Kidney tubule cell (primary cell): ENCODE measurements at regions not wholly inside any gene's neighbourhood (a gene's known extent, or its start where the extent isn't known, plus 50 kb on each side); places are given as distances from the start of the nearest gene placed in this dataset.
A peak's percentile ranks its signal among the peaks of the same experiment; 100 is the strongest.

Experiments
- DNase-seq: peaks from one replicate; pipeline ENCODE4 v3.0.0-alpha.2; 2018; ENCODE audit warnings: low spot score

DNA sequence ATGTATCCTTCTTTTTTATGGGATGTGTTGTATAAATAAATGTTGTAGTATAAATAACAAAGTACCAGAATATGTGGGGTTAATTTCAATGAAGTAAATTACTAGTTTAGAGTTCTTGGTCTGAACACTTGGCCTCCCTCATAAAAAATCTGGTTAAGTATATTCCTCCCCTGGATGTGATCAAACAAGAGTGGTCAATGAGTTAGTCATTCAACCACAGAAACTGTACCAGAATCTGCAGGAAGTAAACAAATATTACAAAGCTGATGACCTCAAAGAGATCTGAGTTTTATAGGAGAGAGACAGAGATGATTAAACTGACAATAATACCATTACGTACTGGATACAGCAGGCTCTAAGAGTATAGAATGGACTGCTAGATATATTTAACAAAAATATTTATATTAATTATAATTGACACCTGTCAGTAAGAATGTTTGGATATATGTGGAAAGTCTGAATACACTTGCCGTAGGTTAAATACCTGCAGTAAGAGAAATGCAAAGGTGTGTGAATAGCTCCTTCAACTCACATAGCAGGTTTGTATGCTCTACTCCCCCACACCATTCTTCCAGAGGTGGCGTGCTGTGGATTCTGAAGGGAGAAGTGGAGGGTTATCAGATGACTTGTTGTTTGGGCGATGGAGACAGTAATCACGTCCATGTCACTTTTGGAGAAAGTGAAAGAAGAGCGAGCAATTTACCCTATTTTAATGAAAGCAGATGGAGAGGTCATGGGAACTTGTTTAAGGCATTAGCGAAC is 108.3 kb upstream of the LRATD1 start:
- peak; percentile 89 for DNase-seq

DNA sequence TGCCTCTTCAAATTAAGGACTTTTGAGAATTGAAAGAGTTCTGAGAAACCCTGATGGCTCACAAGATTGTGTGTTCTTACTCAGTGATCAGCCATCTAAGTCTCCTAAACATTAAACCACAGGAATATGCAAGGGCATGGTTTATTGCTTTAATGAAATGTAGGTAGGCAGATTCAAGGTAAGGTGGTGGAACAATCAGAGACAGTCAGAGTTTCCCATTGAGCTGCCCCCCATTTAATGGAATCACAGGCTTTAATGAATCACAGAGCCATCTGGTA is 107.8 kb upstream of the LRATD1 start:
- peak; percentile 84 for DNase-seq

GRCh38 chr2:14530506-14530905 is 102.0 kb upstream of the LRATD1 start:
- DNase-seq = no peak

DNA sequence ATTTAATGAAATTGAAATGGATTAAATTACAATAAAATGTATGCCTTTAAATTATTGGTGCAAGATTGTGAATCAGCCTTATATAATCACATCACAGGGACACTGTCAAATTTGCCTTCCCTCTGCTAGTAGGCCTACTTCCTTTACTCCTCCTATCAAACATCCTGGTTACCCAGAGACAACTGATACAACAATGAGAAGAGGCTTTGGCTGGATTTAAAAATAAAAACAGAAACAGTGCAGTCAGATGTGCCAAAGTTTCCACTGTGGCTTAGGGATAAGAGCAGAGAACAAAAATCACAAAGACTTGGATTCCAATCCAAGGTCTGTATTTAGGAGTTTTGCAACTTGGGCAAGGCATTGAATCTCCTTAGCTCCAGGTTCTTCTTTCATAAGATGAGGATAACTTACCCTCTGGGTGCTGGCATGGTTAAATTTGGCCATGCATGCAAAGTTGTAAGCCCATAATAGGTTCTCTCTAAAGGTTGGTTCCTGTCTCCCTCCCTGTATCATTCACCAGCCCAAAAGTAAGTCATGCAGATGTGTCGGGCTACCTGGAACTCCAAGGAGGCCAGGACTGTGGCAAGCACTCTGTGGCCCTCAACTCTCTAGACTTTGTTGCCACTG is 99.3 kb upstream of the LRATD1 start:
- DNase-seq = no peak

DNA sequence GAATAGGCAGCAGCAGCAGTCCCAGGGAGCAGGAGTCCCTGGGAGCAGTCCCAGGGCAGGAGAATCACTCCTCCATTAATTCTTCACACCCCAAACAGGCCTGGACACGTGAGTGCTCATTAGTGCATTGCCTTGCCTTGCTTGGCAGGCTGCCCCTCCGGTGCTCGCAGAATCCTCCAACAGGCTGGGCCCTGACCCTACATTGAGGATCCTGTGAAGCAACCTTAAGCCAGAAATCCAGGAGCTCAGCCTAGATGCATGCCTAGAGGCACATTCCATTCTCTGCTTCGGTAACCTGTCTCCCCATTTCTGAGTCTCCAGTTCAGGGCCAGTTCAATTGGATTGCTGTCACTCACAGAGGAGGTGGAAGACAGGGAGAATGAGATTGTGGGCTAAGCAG is 97.4 kb upstream of the LRATD1 start:
- peak; percentile 46 for DNase-seq

DNA sequence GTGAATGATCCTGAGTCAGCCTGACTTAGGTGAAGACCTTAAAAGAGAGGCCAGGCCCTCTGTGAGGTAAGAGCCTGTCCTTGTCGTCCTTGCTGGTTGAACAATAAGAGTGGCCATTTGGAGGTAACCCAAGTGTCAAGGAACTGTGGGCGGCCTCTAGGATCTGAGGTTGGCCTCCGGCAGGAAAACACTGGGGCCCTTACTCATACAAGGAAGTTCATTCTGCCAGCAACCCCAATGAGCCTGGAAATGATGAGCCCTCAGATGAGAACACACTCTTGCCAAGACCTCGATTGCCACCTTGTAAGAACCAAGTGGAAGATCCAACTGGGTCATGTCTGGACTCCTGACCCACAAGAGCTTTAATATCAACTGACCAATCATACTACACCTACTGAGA is 95.5 kb upstream of the LRATD1 start:
- peak; percentile 34 for DNase-seq

DNA sequence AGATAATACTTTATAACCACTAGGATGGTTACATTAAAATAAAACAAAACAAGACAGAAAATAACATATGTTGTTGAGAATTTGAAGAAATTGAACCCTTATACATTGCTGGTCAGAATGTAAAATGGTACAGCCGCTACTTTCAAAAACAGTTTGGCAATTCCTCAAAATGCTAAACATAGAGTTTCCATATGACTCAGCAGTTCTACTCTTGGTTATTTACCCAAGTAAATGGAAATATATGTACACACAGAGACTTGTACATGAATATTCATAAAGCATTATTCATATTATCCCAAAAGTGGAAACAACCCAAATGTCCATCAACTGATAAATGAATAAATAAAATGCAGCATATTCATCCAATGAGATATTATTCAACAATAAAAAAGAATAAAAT is 92.5 kb upstream of the LRATD1 start:
- DNase-seq = no peak

DNA sequence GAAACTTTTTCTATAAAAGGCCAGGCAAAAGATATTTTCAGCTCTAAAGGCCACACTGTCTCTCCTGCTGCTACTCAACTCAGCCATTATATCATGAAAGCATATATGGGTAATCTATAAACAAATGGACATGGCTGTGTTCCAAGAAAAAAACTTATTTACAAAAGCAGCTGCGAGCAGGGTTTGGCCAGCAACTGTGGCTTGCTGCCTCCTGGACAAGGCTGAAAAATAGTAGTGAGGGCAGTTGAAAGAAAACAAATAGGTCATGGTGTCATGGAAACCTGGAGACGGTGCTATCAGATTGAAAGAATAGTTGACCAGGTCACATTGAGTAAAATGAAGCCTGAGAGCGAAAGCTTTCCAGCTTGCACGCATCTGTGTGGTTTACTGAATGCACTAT is 89.2 kb upstream of the LRATD1 start:
- DNase-seq = no peak

DNA sequence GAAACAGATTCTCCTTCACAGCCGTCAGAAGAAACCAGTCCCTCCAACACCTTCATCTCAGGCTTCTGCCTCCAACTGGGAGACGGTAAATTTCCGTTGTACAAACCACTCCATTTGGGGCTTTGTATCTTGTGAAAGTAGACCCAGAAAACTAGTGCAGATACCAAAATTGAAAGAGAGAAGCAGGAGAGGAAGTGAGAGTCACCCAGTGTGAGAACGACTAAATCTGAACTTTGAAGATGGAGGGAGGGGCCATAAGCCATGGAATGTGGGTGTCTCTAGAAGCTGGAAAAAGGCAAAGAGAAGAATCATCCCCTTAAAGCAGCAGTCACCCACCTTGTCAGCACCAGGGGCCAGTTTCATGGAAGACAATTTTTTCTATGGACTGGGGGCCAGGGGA is 88.3 kb upstream of the LRATD1 start:
- DNase-seq = no peak

DNA sequence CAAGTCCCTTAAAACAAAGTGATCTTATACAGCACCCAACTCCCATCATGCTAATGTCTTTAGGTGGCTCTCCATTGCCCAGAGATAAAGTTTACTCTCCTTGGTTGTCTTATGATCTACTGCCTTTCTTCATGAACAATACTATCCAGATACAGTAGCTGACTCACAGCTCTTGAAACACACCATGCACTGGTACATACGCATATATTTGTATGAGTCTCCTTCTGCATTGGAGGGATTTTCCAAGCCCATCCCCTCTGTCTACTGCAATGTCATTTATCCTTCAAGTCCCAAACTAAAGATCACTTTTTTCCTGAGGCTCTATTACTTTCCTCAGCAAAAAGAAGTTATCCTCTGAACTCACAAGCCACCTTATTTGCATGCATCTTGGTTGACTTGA is 84.7 kb upstream of the LRATD1 start:
- no peak for DNase-seq

- no peak for DNase-seq
Observed at GRCh38 chr2:14550658-14551057, 81.9 kb upstream of the LRATD1 start.

- no peak for DNase-seq
Observed at GRCh38 chr2:14551069-14551468, 81.4 kb upstream of the LRATD1 start.

- DNase-seq = no peak
Observed at GRCh38 chr2:14552286-14552685, 80.2 kb upstream of the LRATD1 start.

DNA sequence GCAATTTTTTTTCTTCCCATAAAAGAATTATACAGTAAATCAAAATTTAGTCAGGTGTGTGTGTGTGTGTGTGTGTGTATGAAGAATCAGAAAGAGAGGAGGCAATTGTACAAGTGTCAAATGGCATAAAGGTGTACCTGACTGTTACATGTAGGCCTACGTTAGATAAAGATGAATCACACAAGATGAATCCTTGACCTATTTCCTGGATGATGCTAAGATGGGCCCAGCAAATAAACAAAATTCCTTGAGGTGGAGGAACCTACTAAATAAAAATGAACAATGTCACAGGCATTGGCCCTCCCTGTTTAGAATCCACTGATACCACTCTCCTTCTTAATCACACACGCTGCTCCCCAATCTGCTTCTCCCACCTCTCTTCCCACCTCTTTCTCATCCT is 79.7 kb upstream of the LRATD1 start:
- DNase-seq = peak; percentile 32

DNA sequence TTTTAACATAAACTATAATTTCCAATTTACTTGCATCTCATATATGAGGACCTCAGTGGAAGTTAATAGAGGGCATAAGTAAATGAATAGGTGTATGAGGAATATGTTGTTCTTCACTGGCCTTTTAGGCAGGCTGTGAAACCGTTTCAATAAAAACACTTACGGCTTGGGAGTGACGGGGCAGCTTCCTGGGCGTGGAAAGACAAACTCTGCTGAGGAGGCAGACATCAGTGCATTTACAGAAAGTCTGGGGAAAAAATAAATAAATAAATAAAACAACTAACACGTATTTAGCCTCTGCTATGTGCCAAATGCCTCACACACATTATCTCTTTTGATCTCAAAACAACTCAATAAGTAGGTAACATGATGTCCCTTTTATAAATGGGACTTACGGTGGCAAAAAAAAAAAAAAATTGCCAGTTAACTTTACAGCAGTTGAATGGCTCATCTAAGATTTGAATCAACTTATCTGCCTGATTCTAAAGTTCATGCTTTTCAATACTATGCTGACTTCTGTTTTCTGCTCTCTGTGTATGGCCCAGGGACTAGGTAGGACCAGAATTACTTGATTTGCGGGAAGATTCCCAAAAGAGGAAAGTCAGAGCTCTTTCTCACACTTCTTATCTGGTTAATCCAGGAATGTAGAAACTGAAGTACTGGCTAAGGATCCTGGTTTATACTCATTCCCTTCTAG is 77.5 kb upstream of the LRATD1 start:
- DNase-seq = no peak

- DNase-seq = no peak
Observed at GRCh38 chr2:14557111-14557510, 75.4 kb upstream of the LRATD1 start.

- no peak for DNase-seq
Observed at GRCh38 chr2:14557916-14558315, 74.6 kb upstream of the LRATD1 start.

- DNase-seq = peak; percentile 43
Observed at GRCh38 chr2:14558335-14558919, 74.1 kb upstream of the LRATD1 start.

DNA sequence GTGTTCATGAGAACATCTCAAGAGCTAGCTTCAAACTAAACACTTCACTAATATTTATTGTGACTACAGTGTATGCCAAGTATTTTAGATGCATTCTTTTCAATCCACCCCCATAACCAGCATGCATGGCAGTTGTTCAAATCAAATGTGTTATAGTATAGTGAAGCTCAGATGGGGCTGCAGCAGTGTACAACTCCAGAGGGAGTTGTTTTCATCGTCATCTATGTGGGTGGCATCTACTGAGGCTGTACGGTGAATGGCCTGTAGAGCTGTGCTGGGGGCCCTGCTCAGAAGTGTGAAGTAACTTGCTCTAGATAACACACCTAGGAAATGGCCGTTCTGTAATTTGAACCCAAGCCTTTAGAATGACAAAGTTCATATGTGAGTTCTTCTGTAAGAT is 71.8 kb upstream of the LRATD1 start:
- no peak for DNase-seq

DNA sequence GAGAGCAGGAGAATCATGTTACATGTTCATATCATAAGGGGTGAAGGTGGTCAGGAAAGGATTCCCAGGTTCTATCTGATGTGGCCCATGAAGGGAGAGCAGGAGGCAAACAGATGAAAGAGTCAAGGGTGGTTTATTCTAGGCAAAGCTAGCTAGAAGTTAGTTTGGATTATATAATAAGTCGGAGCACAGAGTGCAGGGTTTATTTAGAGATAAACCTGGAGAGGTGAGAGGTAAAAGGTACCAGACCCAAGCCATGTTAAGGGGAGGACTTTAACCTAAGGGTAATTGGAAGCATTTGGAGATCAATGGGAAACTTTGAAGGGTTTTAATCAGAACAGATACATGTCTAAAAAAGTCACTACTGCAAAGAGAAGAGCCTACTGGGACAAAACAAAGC is 69.2 kb upstream of the LRATD1 start:
- DNase-seq = no peak

DNA sequence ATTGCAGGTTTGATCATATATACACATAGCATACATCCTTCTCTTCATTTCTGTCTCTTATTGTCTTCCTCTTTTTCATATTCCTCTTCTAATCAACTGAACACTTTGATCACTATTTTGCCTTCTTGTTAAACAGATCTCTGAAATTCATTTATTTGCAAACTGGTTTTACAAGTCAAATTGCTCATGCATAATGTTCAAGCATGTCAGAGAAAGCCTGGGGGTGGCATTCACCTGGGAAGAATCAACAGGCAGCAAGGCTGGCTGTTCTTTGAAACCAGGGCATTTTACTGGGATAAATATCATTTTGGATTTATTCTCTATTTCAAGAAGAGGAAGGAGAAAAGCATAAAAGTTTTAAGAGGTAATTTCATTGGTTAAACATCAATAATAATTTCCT is 66.9 kb upstream of the LRATD1 start:
- no peak for DNase-seq

DNA sequence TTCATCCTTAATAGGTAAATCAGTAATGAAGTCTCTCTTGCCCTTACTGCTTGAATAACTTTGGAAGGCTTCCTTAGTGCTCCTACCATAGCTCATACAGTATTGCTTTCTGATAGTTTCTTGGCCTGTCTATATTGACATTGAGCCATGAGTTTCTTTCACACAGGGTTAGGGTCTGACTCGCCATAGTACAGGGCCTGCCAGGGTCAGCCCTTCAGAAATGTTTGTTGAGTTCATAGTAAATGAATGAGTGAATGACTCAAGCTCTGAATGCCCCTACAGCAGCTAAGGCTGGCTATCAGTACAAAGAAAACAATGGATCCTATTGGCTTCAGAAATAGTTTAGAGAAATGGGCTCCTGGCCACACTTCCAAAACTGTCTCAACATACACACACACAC is 65.0 kb upstream of the LRATD1 start:
- DNase-seq = peak; percentile 91

DNA sequence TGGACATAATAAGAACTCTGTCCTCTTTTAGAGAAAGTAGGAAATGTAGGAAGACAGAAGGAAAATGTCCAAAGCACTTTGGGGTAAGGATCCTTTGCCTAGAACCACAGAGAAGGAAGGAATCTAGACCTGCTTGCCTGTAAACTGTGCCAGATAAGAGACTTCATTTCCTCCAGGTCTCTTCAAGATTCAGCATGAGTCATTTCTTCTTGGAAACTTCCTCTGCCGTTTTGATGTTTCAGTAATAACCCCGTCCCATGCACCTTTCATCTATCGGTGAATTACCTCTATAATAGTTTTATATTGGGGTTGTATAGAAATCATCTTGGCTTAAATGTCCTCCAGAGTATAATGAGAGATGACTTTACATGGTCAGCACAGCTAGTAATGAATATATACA is 63.2 kb upstream of the LRATD1 start:
- peak; percentile 26 for DNase-seq
